ENCODE measurements at regions not wholly inside any gene's neighbourhood (a gene's known extent, or its start where the extent isn't known, plus 50 kb on each side); places are given as distances from the start of the nearest gene placed in this dataset.

DNA sequence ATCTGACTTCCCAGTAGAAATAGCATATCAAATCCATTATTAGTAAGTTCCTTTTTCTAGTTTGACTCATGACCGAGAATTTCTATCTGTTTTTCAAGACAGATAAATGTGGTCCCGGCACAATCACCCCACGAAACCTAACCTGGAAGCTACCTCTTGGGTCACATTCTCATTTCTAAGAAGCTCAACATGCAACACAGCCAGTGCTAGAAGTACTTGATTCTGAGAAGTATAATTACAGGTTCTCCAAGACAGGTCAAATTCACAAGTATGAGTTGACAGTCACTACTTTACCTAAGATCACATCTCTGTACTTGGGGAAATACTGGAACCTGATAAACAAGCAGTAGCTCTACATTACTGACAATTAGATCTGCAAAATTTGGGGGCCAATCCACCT is 54.0 kb upstream of the PLAC1 start:
- TF ChIP-seq, protein P1, sequence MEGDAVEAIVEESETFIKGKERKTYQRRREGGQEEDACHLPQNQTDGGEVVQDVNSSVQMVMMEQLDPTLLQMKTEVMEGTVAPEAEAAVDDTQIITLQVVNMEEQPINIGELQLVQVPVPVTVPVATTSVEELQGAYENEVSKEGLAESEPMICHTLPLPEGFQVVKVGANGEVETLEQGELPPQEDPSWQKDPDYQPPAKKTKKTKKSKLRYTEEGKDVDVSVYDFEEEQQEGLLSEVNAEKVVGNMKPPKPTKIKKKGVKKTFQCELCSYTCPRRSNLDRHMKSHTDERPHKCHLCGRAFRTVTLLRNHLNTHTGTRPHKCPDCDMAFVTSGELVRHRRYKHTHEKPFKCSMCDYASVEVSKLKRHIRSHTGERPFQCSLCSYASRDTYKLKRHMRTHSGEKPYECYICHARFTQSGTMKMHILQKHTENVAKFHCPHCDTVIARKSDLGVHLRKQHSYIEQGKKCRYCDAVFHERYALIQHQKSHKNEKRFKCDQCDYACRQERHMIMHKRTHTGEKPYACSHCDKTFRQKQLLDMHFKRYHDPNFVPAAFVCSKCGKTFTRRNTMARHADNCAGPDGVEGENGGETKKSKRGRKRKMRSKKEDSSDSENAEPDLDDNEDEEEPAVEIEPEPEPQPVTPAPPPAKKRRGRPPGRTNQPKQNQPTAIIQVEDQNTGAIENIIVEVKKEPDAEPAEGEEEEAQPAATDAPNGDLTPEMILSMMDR (conservative IDR thresholded peaks at IDR 0.05; ENCODE audit: low read length) = no peak
- no peak for TF ChIP-seq EZH2phosphoT487 (IDR thresholded peaks at IDR 0.05; ENCODE audit: borderline replicate concordance, low read depth, low read length)

Data from OCI-LY7 (cell line).